ENCODE measurements at regions not wholly inside any gene's neighbourhood (a gene's known extent, or its start where the extent isn't known, plus 50 kb on each side); places are given as distances from the start of the nearest gene placed in this dataset.

DNA sequence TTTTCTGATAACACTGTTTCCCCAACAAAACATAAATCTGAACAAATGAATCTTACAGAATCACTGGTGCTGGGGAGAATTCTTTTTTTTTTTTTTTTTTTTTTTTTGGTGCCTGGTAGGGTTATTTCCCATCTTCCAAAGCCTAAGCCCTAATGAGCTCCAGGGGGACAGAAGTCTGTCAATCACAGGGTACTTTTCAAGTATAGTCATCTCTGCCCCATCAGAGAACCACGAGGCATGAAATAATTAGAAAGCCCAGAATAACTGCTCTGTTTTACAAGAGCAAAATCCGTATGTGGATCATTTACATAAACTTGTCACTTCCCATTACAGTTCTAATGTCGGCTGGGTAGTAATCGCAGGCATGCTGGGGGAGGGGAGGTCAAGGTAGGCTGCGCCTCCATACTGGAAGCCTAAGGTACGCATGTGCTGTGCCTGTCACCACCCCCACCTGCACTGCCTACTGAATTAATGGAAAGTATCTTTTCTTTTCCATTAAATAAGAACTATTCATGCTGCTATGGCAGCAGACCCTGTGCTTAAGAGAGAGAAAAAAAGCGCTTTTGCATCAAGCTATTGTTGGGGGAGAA is 164.7 kb upstream of the LEF1 start:
- DNase-seq (ENCODE audit: low spot score) (no peak), ATAC-seq (ENCODE audit: low FRiP score) (no peak)
- TF ChIP-seq, protein P1, sequence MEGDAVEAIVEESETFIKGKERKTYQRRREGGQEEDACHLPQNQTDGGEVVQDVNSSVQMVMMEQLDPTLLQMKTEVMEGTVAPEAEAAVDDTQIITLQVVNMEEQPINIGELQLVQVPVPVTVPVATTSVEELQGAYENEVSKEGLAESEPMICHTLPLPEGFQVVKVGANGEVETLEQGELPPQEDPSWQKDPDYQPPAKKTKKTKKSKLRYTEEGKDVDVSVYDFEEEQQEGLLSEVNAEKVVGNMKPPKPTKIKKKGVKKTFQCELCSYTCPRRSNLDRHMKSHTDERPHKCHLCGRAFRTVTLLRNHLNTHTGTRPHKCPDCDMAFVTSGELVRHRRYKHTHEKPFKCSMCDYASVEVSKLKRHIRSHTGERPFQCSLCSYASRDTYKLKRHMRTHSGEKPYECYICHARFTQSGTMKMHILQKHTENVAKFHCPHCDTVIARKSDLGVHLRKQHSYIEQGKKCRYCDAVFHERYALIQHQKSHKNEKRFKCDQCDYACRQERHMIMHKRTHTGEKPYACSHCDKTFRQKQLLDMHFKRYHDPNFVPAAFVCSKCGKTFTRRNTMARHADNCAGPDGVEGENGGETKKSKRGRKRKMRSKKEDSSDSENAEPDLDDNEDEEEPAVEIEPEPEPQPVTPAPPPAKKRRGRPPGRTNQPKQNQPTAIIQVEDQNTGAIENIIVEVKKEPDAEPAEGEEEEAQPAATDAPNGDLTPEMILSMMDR (IDR thresholded peaks at IDR 0.05): no peak

DNA sequence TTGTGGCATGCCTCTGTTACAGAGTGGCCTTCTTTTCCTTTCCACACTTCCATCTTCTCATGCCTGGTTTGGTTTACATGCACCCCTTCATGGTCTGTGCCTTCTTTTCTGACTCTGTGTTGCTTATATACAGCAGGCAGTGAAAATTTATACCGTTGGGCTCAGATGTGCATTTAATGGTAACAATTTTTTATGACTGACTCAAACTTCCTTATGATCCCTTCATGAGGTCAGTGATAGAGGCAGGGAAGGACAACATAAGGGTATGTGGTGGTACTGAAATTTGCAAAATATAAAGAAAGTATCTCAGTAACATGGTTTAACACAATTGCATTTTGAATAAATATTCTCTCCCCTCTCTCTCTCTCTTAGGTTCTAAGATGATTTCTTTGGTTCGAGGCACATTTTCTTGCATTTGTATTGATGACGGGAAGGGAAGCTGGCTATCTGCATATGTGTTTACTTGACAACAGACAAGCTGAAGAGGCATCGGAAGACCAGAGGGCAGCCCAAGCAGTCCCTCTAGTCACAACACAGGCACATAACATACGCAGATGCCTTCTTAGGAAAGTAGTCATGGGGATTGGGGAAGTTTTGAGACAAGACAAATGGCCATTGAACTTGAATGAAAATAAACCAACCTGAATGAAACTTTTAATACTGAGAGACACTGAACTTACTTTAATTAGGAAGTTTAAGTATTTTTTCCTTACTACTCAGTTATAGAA is 163.3 kb upstream of the LEF1 start:
- DNase-seq (ENCODE audit: low spot score) (no peak), ATAC-seq (ENCODE audit: low FRiP score) (no peak)
- TF ChIP-seq, protein P1 (IDR thresholded peaks at IDR 0.05): no peak

DNA sequence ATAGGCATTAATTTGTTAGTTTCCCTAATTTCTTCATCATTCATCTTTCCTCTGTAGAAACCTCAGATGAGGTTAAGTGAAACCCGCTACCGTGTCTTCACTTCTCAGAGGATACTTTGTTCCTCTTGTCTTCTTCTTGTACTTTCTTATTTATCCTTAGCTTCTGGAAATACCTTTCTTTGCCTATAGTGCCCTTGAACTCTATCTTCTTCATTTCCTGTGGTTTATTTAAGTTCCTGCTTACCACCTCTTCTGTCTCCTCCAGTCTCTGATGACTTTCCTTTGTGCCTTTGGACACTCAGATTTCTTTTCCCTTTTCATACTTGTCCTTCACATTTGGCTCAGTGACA is 159.6 kb upstream of the LEF1 start:
- ATAC-seq (ENCODE audit: low FRiP score): no peak
- TF ChIP-seq, protein P1 (IDR thresholded peaks at IDR 0.05): no peak
- no peak for DNase-seq (ENCODE audit: low spot score)

DNA sequence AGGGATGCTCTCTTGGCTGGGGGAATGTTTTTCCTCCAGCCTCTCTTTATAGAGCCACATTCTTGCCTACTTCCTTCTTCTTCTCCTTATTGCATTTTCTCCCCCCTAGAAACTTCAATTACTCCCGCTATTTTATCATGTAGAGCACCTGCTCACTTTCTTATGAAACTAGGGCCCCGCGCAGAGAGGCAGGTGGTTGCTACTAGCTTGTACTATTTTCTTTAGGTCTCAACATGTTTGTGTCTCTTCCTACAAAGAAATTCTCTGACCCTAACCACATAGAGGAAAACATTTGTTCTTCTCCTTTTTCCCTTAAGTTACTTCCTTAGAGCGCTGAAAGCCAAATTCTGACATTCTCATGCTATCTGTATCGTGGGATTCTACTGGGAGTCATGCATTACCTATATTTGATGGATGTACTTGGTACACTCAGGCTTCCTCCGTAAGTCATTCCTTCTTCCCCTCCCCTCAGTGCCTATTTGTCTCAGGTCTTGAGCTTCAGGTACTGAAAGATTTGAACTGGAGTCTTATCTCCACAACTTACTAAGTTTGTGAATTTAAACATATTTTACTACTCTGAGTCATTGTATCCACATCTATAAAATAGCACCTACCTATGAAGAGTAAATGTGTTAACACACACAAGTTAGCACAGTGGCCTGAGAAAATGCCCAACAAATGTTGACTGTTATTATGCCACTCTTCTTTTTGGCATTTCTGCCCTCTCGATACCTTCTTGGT is 159.1 kb upstream of the LEF1 start:
- no peak for DNase-seq (ENCODE audit: low spot score)
- ATAC-seq (ENCODE audit: low FRiP score): no peak

DNA sequence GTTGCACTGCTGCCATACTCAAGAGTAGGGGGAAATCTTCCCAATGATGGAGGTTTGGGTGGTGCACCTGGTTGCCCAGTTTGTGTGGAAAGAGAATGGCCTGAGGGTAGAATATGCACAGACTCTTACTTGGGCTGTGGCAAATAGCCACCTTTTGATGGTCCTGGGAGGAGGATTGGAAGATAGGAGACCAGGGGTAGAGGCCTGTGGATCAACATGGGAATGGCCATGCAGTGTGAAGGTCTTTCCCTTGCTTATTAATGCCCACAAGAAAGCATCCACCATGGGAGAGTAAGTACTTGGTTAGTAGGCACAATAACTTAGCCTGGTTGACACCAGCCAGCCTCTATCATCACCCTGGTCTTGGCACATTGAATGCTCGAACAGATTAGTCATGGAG is 156.8 kb upstream of the LEF1 start:
- no peak for ATAC-seq (ENCODE audit: low FRiP score)
- TF ChIP-seq, protein P1 (IDR thresholded peaks at IDR 0.05): no peak
- no peak for DNase-seq (ENCODE audit: low spot score)

More for the DNA sequence above, 159.1 kb upstream of the LEF1 start:
- TF ChIP-seq, protein P1 (IDR thresholded peaks at IDR 0.05): no peak

DNA sequence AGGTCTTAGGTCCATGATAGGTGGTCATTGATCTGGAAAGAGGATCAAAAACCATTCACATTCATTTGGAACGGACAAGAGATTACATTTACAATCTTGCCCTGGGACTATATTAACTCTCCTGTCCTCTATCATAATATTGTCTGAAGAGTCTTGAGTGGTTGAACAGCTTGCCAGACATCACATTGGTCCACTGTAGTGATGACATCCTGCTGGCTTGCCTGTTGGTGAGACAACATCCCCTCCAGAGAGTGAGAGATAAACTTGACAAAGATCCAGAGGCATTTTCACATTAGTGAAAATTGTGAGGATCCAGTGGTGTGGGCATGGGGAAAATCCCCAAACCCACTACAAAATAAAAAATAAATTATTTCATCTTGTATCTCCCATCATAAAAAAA is 155.7 kb upstream of the LEF1 start:
- ATAC-seq (ENCODE audit: low FRiP score) (no peak), DNase-seq (ENCODE audit: low spot score) (no peak)
- TF ChIP-seq, protein P1 (IDR thresholded peaks at IDR 0.05): no peak

Measured in omental fat pad (tissue), 3 donors.